Left lung (tissue), 4 donors: ENCODE measurements at regions not wholly inside any gene's neighbourhood (a gene's known extent, or its start where the extent isn't known, plus 50 kb on each side); places are given as distances from the start of the nearest gene placed in this dataset.

Experiments
- ATAC-seq: fragments of 200-7000 bp; cut with Tn5 transposase; one replicate; pipeline ENCODE4 v1.9.1; 2020; ENCODE audit warnings: moderate library complexity
- DNase-seq, 4 donors: peaks; one replicate each; pipeline ENCODE4 v3.0.0-alpha.2; 2013 to 2020
- H3K27ac ChIP-seq, 2 donors: fragments of 200-600 bp; sonication (generic) in 1 of 2; one replicate each; pipeline versions ENCODE4 v1.5.0 to v1.8.0; 2020 to 2021
- H3K27me3 ChIP-seq, 2 donors: fragments of 200-600 bp; sonication (generic) in 1 of 2; one replicate each; pipeline versions ENCODE4 v1.5.0 to v1.8.0; 2020 to 2021
- H3K36me3 ChIP-seq, 2 donors: fragments of 200-600 bp; sonication (generic) in 1 of 2; one replicate each; pipeline versions ENCODE4 v1.5.0 to v1.8.0; 2020 to 2021
- H3K4me1 ChIP-seq, 2 donors: fragments of 200-600 bp; one replicate each; pipeline ENCODE4 v1.8.0; 2021
- H3K4me3 ChIP-seq, 2 donors: fragments of 200-600 bp; sonication (generic) in 1 of 2; one replicate each; pipeline versions ENCODE4 v1.5.0 to v1.8.0; 2020 to 2021; ENCODE audit warnings: mild to moderate bottlenecking in 1 of 2
- H3K9me3 ChIP-seq, 2 donors: fragments of 200-600 bp; sonication (generic) in 1 of 2; one replicate each; pipeline versions ENCODE4 v1.5.0 to v1.8.0; 2020 to 2021
- intact Hi-C, 2 donors: fragments of 100-400 bp; cut with DNase I; formaldehyde crosslinking; loops; one replicate each; pipeline versions ENCODE4 v1.11.2 to v1.14.2; 2022
- TF ChIP-seq, protein P1 (sequence below), 2 donors: fragments of 200-600 bp; sonication (generic) in 1 of 2; IDR thresholded peaks; one replicate each; pipeline versions ENCODE4 v1.5.0 to v1.8.0; 2021; ENCODE audit warnings: antibody characterized with exemption in 2 of 2
- donor health status: DM: no; HTN: yes; CAD: no.
- donor health status: DM: no; HTN: no; CAD: no.

DNA sequence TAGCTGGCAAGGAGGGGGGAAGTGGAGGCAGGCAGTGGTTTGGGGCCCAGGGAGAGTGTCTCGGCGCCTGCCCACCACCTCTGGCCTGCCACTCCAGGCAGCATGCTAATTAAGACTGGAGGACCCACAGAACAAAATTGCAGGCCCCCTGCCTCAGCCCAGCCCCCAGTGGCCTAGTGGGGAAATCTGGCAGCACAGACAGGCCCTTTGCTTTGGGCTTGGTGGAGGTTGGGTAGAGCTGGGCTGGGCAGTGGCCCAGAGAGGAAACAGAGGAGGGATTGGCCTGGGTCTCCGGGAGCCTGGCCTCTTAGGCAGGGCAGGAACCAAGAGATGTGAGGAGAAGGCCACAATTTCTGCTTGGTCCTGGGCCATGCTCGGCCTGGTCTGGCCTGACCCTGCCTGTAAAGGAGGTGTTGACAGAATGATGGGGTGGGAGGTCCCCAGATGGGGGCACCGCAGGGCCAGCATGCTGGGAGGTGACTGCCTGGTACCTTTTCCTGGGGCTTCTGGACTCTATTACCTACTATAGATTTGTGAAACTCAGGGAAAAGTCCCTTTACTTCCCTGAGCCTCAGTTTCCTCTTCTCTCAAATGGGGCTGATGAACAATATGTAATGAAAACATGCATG lies 92.4 kb upstream of the PJA1 start:
- TF ChIP-seq, protein P1, sequence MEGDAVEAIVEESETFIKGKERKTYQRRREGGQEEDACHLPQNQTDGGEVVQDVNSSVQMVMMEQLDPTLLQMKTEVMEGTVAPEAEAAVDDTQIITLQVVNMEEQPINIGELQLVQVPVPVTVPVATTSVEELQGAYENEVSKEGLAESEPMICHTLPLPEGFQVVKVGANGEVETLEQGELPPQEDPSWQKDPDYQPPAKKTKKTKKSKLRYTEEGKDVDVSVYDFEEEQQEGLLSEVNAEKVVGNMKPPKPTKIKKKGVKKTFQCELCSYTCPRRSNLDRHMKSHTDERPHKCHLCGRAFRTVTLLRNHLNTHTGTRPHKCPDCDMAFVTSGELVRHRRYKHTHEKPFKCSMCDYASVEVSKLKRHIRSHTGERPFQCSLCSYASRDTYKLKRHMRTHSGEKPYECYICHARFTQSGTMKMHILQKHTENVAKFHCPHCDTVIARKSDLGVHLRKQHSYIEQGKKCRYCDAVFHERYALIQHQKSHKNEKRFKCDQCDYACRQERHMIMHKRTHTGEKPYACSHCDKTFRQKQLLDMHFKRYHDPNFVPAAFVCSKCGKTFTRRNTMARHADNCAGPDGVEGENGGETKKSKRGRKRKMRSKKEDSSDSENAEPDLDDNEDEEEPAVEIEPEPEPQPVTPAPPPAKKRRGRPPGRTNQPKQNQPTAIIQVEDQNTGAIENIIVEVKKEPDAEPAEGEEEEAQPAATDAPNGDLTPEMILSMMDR (IDR thresholded peaks at IDR 0.05), result no peak

DNA sequence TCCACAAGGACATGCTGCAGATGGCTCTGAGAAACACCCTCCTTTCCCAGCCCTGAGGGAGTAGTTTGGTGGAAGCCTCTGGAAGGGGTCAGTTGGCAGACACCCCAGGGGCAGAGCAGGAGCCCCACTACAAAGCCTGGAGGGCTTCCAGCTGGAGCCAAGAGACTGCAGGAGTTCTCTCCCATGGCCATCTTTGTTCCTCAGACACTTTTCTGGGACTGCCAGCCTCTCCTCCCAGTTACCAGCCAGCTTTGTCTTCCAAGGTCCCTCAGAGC lies 91.0 kb upstream of the PJA1 start:
- Histone ChIP-seq H3K4me3 (no peak overlapping the region), H3K9me3 (no peaks in the 10 kb centered on the region), H3K27me3 (no peaks in the 10 kb centered on the region), H3K36me3 (no peaks in the 10 kb centered on the region), H3K4me1 (no peaks in the 10 kb centered on the region), H3K27ac (no peak overlapping the region)
- intact Hi-C loops, result no loop called here
- no peak for ATAC-seq
- TF ChIP-seq, protein P1 (IDR thresholded peaks at IDR 0.05), result no peak
- no peak for DNase-seq

More for the DNA sequence above, 92.4 kb upstream of the PJA1 start:
- intact Hi-C loops, result no loop called here
- no peak overlapping the region for H3K4me3 ChIP-seq
- H3K27ac ChIP-seq, result no peak overlapping the region
- no peaks in the 10 kb centered on the region for H3K36me3 ChIP-seq
- H3K27me3 ChIP-seq, result no peaks in the 10 kb centered on the region
- H3K4me1 ChIP-seq, result no peaks in the 10 kb centered on the region
- DNase-seq (no peak), ATAC-seq (no peak)
- H3K9me3 ChIP-seq, result no peaks in the 10 kb centered on the region

DNA sequence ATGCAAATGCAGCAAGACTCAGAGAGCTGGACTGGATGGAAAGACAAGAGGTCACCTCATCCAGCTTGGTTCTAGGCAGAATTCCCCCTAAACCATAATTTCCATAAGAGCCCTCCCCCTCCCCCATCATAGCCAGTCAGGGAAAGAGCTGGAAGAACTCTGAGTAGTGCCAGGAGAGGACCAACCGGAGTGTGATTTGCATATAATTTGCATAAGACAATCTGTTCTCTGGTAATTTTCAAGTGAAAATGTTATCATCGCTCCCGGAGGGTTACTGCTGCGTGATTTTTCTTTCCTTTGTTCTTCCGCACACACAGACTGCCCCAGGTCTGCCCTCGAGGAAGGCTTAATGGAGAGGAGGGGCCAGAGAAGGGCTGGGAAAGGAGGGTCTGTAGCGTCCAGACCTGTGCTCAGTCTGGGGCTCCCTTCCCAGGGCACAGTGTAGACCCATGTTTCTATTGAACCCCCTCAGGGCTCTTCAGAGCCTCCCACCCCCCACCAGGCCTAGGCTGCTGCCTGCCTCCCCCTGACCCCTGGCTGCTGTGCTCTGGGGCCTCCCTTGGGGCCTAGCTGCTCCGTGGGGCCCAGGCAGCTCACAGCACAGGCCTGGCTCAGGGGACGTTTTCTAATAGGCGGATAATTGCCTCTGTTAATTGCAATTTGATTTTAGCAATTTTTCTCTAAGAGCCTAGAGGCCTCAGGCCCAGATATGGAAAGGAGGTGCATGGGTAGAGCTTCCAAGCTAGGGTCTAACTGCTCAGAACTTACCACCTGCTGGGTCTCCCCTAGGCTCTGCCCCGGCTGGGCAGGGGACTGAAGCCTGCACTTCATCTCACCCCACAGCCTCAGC lies 90.4 kb upstream of the PJA1 start:
- no peak for ATAC-seq
- no peaks in the 10 kb centered on the region for H3K4me1 ChIP-seq
- no peaks in the 10 kb centered on the region for H3K9me3 ChIP-seq
- intact Hi-C loops, result no loop called here
- no peak for DNase-seq
- H3K27me3 ChIP-seq, result no peaks in the 10 kb centered on the region
- H3K27ac ChIP-seq, result no peak overlapping the region
- no peak overlapping the region for H3K4me3 ChIP-seq
- TF ChIP-seq, protein P1 (IDR thresholded peaks at IDR 0.05), result no peak
- H3K36me3 ChIP-seq, result no peaks in the 10 kb centered on the region

DNA sequence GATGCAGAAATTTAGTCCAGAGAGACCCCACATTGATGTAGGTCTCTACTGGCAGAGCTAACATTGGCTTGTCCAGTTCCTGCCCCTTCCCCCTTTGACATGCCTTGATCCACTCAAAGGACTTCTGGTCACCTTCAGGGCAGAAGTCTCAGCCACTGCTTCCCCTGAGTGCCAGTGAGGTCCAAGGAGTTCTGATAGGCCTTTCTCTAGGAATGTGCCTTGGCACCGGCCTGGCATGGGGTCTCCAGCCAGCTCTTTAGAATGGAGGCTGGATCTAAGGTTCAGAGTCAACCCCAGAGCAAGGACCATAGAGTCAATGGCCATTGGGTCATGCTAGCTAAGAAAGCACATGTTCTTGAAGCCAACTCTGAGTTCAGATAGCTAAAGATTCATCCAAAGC lies 88.6 kb upstream of the PJA1 start:
- ATAC-seq (no peak), DNase-seq (no peak)
- Histone ChIP-seq H3K36me3 (no peaks in the 10 kb centered on the region), H3K27ac (no peak overlapping the region), H3K4me3 (no peak overlapping the region), H3K4me1 (no peaks in the 10 kb centered on the region), H3K27me3 (no peaks in the 10 kb centered on the region), H3K9me3 (no peaks in the 10 kb centered on the region)
- TF ChIP-seq, protein P1 (IDR thresholded peaks at IDR 0.05), result no peak
- intact Hi-C loops, result no loop called here

DNA sequence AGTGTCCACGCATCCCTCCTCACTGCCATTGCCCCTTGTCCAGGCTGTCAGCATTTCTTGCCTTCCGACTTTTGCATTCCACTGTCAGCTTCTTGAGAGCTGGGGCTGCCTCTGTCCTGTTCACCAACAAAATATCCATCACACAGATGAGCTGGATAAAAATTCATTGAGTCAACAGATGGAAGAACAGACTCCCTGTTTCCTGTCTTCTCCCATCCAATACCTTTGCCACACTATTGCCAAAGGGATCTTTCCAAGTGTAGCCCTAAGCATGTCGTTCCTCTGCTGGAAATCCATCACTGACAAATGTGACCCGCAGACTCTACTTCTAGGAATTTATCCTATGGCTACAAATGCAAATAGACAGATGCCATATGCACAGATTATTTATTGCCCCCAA lies 78.0 kb upstream of the PJA1 start:
- no peaks in the 10 kb centered on the region for H3K36me3 ChIP-seq
- intact Hi-C loops, result no loop called here
- DNase-seq (no peak), ATAC-seq (no peak)
- H3K27me3 ChIP-seq, result no peaks in the 10 kb centered on the region
- H3K4me3 ChIP-seq, result no peak overlapping the region
- TF ChIP-seq, protein P1 (IDR thresholded peaks at IDR 0.05), result no peak
- no peak overlapping the region for H3K27ac ChIP-seq
- no peaks in the 10 kb centered on the region for H3K9me3 ChIP-seq
- no peaks in the 10 kb centered on the region for H3K4me1 ChIP-seq
